H1 (cell line): ENCODE measurements at regions not wholly inside any gene's neighbourhood (a gene's known extent, or its start where the extent isn't known, plus 50 kb on each side); places are given as distances from the start of the nearest gene placed in this dataset.

Source experiments
- CTCF ChIA-PET: fragments of 300-600 bp; sonication (Branson Sonifier 250); formaldehyde crosslinking; loops from one replicate; lab custom pipeline; 2021; ENCODE audit not compliant: partially characterized antibody; lab: Charles Lee
- POLR2A ChIA-PET: fragments of 300-600 bp; sonication (Branson Sonifier 250); formaldehyde crosslinking; loops from one replicate; lab custom pipeline; 2021; ENCODE audit warnings: inconsistent platforms; ENCODE audit not compliant: partially characterized antibody; lab: Charles Lee
- DNase-seq, 2 experiments: peaks; one replicate each; pipeline versions ENCODE4 v3.0.0 to v3.0.0-alpha.2; 2010 to 2022; ENCODE audit warnings: low spot score in 2 of 2, low read depth in 1 of 2, mixed read lengths in 1 of 2
- FAIRE-seq: peaks from 2 replicates; lab custom pipeline; 2011; peaks lifted over from hg19 to GRCh38; lab: Jason Lieb, UNC
- H2AFZ ChIP-seq: 2 replicates; pipeline ENCODE4 v1.8.1; 2012; ENCODE audit warnings: low read length, inconsistent platforms
- H2AK5ac ChIP-seq: 2 replicates; pipeline ENCODE4 v1.6.1; 2013; ENCODE audit warnings: low read depth, low read length
- H2BK120ac ChIP-seq: replicated peaks from 2 replicates; pipeline ENCODE3; 2013; ENCODE audit warnings: low read depth, low read length, inconsistent platforms
- H2BK12ac ChIP-seq: 2 replicates; pipeline ENCODE4 v1.6.1; 2013; ENCODE audit warnings: low read depth, low read length
- H2BK15ac ChIP-seq: 2 replicates; pipeline ENCODE4 v1.6.1; 2013; ENCODE audit warnings: low read length
- H2BK20ac ChIP-seq: 2 replicates; pipeline ENCODE4 v1.6.1; 2013; ENCODE audit warnings: low read length
- H2BK5ac ChIP-seq: 2 replicates; pipeline ENCODE4 v1.6.1; 2013; ENCODE audit warnings: low read depth, low read length
- H3K14ac ChIP-seq: 2 replicates; pipeline ENCODE4 v1.6.1; 2013; ENCODE audit warnings: inconsistent platforms; ENCODE audit not compliant: insufficient read length
- H3K18ac ChIP-seq: 2 replicates; pipeline ENCODE4 v1.6.1; 2013; ENCODE audit warnings: low read length; ENCODE audit errors: extremely low read depth
- H3K23ac ChIP-seq: 2 replicates; pipeline ENCODE4 v1.6.1; 2013; ENCODE audit warnings: inconsistent platforms; ENCODE audit not compliant: insufficient read length
- H3K23me2 ChIP-seq: 2 replicates; pipeline ENCODE4 v1.6.1; 2013; ENCODE audit warnings: low read depth, low read length
- H3K27ac ChIP-seq: 2 replicates; pipeline ENCODE4 v1.6.1; 2011; ENCODE audit warnings: low read depth, low read length, inconsistent platforms
- H3K27me3 ChIP-seq, 4 experiments: replicated peaks in 1 of 4; 1 replicate in 1 of 4; 2 replicates in 3 of 4; pipeline versions ENCODE4 v1.6.1 to v1.8.1; 2011 to 2013; ENCODE audit warnings: low read length in 3 of 4, mild to moderate bottlenecking in 3 of 4, inconsistent platforms in 2 of 4, mixed read lengths in 2 of 4, moderate library complexity in 1 of 4; ENCODE audit not compliant: control insufficient read depth in 3 of 4, insufficient read depth in 3 of 4; ENCODE audit errors: extremely low read depth in 1 of 4
- H3K36me3 ChIP-seq, 4 experiments: 2 replicates each; pipeline versions ENCODE4 v1.6.1 to v1.8.1; 2011 to 2013; ENCODE audit warnings: mild to moderate bottlenecking in 4 of 4, low read length in 3 of 4, moderate library complexity in 2 of 4, control low read depth in 1 of 4, inconsistent platforms in 1 of 4; ENCODE audit not compliant: insufficient read depth in 4 of 4, control insufficient read depth in 2 of 4
- H3K4ac ChIP-seq: replicated peaks from 2 replicates; pipeline ENCODE3; 2013; ENCODE audit warnings: low read length, low read depth, mixed read lengths, inconsistent platforms; ENCODE audit not compliant: insufficient read length
- H3K4me1 ChIP-seq, 4 experiments: replicated peaks in 1 of 4; 1 replicate in 1 of 4; 2 replicates in 3 of 4; pipeline versions ENCODE4 v1.6.1 to v1.8.1; 2011 to 2013; ENCODE audit warnings: low read length in 3 of 4, inconsistent platforms in 2 of 4, mixed read lengths in 1 of 4; ENCODE audit not compliant: insufficient read depth in 4 of 4, control insufficient read depth in 3 of 4
- H3K4me2 ChIP-seq, 2 experiments: 2 replicates each; pipeline versions ENCODE4 v1.6.1 to v1.8.1; 2011 to 2013; ENCODE audit warnings: low read depth in 2 of 2, low read length in 2 of 2, control low read depth in 1 of 2, inconsistent platforms in 1 of 2, mild to moderate bottlenecking in 1 of 2; ENCODE audit not compliant: insufficient read depth in 1 of 2
- H3K4me3 ChIP-seq, 4 experiments: fragments of 200-600, 300-600 bp in 1 of 4; sonication (generic), shearing (Covaris generic), sonication (Bioruptor Twin) in 1 of 4; 2 replicates each; pipeline versions ENCODE4 v1.5.1 to v1.8.1; 2011 to 2016; ENCODE audit warnings: low read length in 4 of 4, low read depth in 3 of 4, control low read depth in 2 of 4, inconsistent platforms in 2 of 4, mild to moderate bottlenecking in 2 of 4, mixed read lengths in 1 of 4, moderate library complexity in 1 of 4; ENCODE audit not compliant: insufficient read depth in 2 of 4; ENCODE audit errors: extremely low read depth in 1 of 4
- H3K56ac ChIP-seq: replicated peaks from 2 replicates; pipeline ENCODE3; 2013; ENCODE audit warnings: low read depth, mild to moderate bottlenecking, mixed read lengths, low read length, inconsistent platforms; ENCODE audit not compliant: insufficient read length
- H3K79me1 ChIP-seq: 2 replicates; pipeline ENCODE4 v1.6.1; 2013; ENCODE audit warnings: low read depth, low read length, control low read depth
- H3K79me2 ChIP-seq, 2 experiments: 2 replicates each; pipeline versions ENCODE4 v1.6.1 to v1.8.1; 2012 to 2013; ENCODE audit warnings: low read length in 2 of 2, mild to moderate bottlenecking in 2 of 2, inconsistent platforms in 1 of 2; ENCODE audit not compliant: insufficient read depth in 2 of 2, control insufficient read depth in 1 of 2
- H3K9ac ChIP-seq, 4 experiments: replicated peaks in 1 of 4; 1 replicate in 1 of 4; 2 replicates in 3 of 4; pipeline versions ENCODE4 v1.6.1 to v1.8.1; 2011 to 2013; ENCODE audit warnings: low read depth in 3 of 4, low read length in 3 of 4, control low read depth in 2 of 4, mild to moderate bottlenecking in 2 of 4, moderate library complexity in 2 of 4, inconsistent platforms in 1 of 4; ENCODE audit errors: extremely low read depth in 1 of 4
- H3K9me3 ChIP-seq, 2 experiments: 2 replicates each; pipeline versions ENCODE4 v1.6.1 to v1.8.1; 2012 to 2013; ENCODE audit warnings: mild to moderate bottlenecking in 2 of 2, moderate library complexity in 2 of 2, control low read depth in 1 of 2, inconsistent platforms in 1 of 2, low read depth in 1 of 2, low read length in 1 of 2, mixed read lengths in 1 of 2; ENCODE audit not compliant: insufficient read depth in 2 of 2
- H4K20me1 ChIP-seq, 2 experiments: replicated peaks in 1 of 2; 2 replicates each; pipeline versions ENCODE3 to v1.8.1; 2011 to 2013; ENCODE audit warnings: inconsistent platforms in 2 of 2, low read length in 2 of 2, mild to moderate bottlenecking in 1 of 2; ENCODE audit not compliant: insufficient read depth in 2 of 2, control insufficient read depth in 1 of 2
- H4K5ac ChIP-seq: 2 replicates; pipeline ENCODE4 v1.6.1; 2013; ENCODE audit warnings: low read length, low read depth, mixed read lengths, inconsistent platforms; ENCODE audit not compliant: insufficient read length
- H4K8ac ChIP-seq: 2 replicates; pipeline ENCODE4 v1.8.0; 2013; ENCODE audit warnings: mild to moderate bottlenecking, moderate library complexity, low read length, inconsistent platforms; ENCODE audit not compliant: insufficient read depth; ENCODE audit errors: extremely low read depth
- H4K91ac ChIP-seq: replicated peaks from 2 replicates; pipeline ENCODE3; 2013; ENCODE audit warnings: low read length, mixed read lengths, inconsistent platforms; ENCODE audit not compliant: insufficient read length
- CHD2 ChIP-seq: IDR thresholded peaks from 2 replicates; pipeline ENCODE4 v1.6.1; 2012; ENCODE audit warnings: low read length, improper control_type of control experiment
- RBBP5 ChIP-seq: IDR thresholded peaks from 2 replicates; pipeline ENCODE4 v1.7.1; 2012; ENCODE audit warnings: low read depth, mild to moderate bottlenecking, inconsistent platforms, low read length, moderate library complexity, borderline replicate concordance
- SIN3A ChIP-seq, 2 experiments: IDR thresholded peaks in 1 of 2; conservative IDR thresholded peaks in 1 of 2; 2 replicates each; pipeline ENCODE4 v1.6.1; 2011 to 2012; ENCODE audit warnings: low read length in 2 of 2, improper control_type of control experiment in 1 of 2, low read depth in 1 of 2, mild to moderate bottlenecking in 1 of 2
- WGBS, 2 experiments: shearing (Covaris generic) in 1 of 2; methylation state at CpG; one replicate each; pipeline versions ENCODE4 v1.1.6 to v1.1.7; 2013 to 2015; ENCODE audit warnings: low lambda C conversion rate in 2 of 2, mixed read lengths in 2 of 2, inconsistent platforms in 1 of 2, low coverage in 1 of 2, missing lambda C conversion rate in 1 of 2; ENCODE audit not compliant: insufficient replicate concordance in 2 of 2, insufficient coverage in 1 of 2, insufficient read length in 1 of 2; ENCODE audit errors: extremely low coverage in 1 of 2, missing lambda C conversion rate in 1 of 2; 5-methylcytosine and 5-hydroxymethylcytosine counted together

DNA sequence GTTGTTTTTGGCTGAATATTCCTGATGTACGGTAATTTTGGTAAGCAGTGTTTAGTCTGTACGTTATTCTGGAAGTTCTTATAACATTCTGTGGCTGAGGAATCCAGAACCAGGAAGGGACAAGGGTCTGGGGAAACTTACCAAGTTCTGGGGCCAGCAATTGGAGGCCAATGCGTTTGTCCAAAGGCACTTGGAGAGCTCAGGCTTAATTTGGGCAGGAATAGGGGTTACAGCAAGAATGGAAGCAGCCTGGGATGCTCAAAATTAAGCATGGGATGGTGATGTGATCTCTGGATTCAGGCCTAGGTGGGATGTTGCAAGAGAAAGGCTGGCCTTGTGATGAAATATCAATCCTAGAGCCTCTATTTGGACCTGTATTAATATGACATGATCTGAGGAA, 235.2 kb upstream of the NOX3 start:
- H2BK15ac ChIP-seq: no peak overlapping the region
- H2AK5ac ChIP-seq: no peak overlapping the region
- H3K56ac ChIP-seq: no peak overlapping the region
- no peaks in the 10 kb centered on the region for H3K79me2 ChIP-seq
- H4K91ac ChIP-seq: no peak overlapping the region
- H3K23ac ChIP-seq: no peak overlapping the region
- no peak overlapping the region for H3K4ac ChIP-seq
- ChIA-PET POLR2A (no interaction called here), CTCF (no interaction called here)
- no peaks in the 10 kb centered on the region for H3K79me1 ChIP-seq
- H3K4me2 ChIP-seq: no peak overlapping the region
- DNase-seq (no peak), FAIRE-seq (no peak)
- H2BK20ac ChIP-seq: no peak overlapping the region
- no peaks in the 10 kb centered on the region for H3K36me3 ChIP-seq
- H2BK5ac ChIP-seq: no peak overlapping the region
- no peak overlapping the region for H4K8ac ChIP-seq
- H3K14ac ChIP-seq: no peak overlapping the region
- H3K23me2 ChIP-seq: no peaks in the 10 kb centered on the region
- TF ChIP-seq SIN3A (conservative IDR thresholded peaks at IDR 0.05 in 1 of 2, IDR thresholded peaks at IDR 0.05 in 1 of 2; ENCODE audit: low read depth in 1 of 2, low read length in 2 of 2) (no peak), RBBP5 (no peak), CHD2 (no peak)
- H3K9ac ChIP-seq: no peak overlapping the region
- no peak overlapping the region for H3K27ac ChIP-seq
- no peak overlapping the region for H4K5ac ChIP-seq
- no peaks in the 10 kb centered on the region for H3K9me3 ChIP-seq
- H3K18ac ChIP-seq: no peak overlapping the region
- no peak overlapping the region for H2BK120ac ChIP-seq
- no peaks in the 10 kb centered on the region for H3K4me1 ChIP-seq
- no peak overlapping the region for H2BK12ac ChIP-seq
- H3K27me3 ChIP-seq: no peaks in the 10 kb centered on the region
- H3K4me3 ChIP-seq: no peak overlapping the region
- 98% methylated on average over 3 of the region's 3 CpGs; no CpG with 5 or more reads in 1 of the 2 experiments for WGBS, 2 experiments
- H4K20me1 ChIP-seq: no peaks in the 10 kb centered on the region
- no peak overlapping the region for H2AFZ ChIP-seq
